HepG2 (cell line): ENCODE measurements at regions not wholly inside any gene's neighbourhood (a gene's known extent, or its start where the extent isn't known, plus 50 kb on each side); places are given as distances from the start of the nearest gene placed in this dataset.

Experiments used
- ATAC-seq: fragments of 200-7000 bp; cut with Tn5 transposase; 3 replicates; pipeline ENCODE4 v1.9.1; 2020; ENCODE audit warnings: mild to moderate bottlenecking, moderate library complexity
- BruUV-seq: library from RNA; stranded (reverse); fragments of 400-500 nt; replicated peaks from 2 replicates; lab custom pipeline; 2021; lab: Mats Ljungman, UMichigan
- CTCF ChIA-PET: fragments of 300-600 bp; formaldehyde crosslinking; extraction: SDS; loops from one replicate; lab custom pipeline; 2021; ENCODE audit warnings: low total read pairs, inconsistent platforms, low intra/inter-chr PET ratio; lab: Yijun Ruan, JAX
- POLR2A ChIA-PET: fragments of 350-600 bp; sonication (Branson Sonifier 250); formaldehyde crosslinking; loops from one replicate; lab custom pipeline; 2020; ENCODE audit warnings: antibody characterized with exemption, inconsistent platforms; lab: Yijun Ruan, JAX
- DNase-seq: peaks from one replicate; pipeline ENCODE4 v3.0.0-alpha.2; 2015; ENCODE audit warnings: low spot score
- FAIRE-seq: peaks from 3 replicates; lab custom pipeline; 2011; peaks lifted over from hg19 to GRCh38; lab: Jason Lieb, UNC
- H2AFZ ChIP-seq: one replicate; pipeline ENCODE4 v1.6.1; 2011; ENCODE audit warnings: low read length, inconsistent platforms
- H3K27ac ChIP-seq: fragments of 300-600 bp; 3 replicates; pipeline ENCODE4 v1.8.0; 2011; ENCODE audit warnings: mixed run types, mild to moderate bottlenecking, mixed read lengths, low read length, inconsistent platforms; ENCODE audit not compliant: insufficient read depth; ENCODE audit errors: extremely low read length
- H3K27me3 ChIP-seq, 2 experiments: fragments of 200-600 bp in 1 of 2; 2 replicates in 1 of 2; 3 replicates in 1 of 2; pipeline versions ENCODE4 v1.6.0 to v1.8.0; 2011; ENCODE audit warnings: low read length in 2 of 2, mild to moderate bottlenecking in 2 of 2, moderate library complexity in 2 of 2, inconsistent platforms in 1 of 2; ENCODE audit not compliant: insufficient read depth in 2 of 2, control insufficient read depth in 1 of 2
- H3K36me3 ChIP-seq, 2 experiments: fragments of 200-600 bp in 1 of 2; replicated peaks in 1 of 2; 2 replicates in 1 of 2; 3 replicates in 1 of 2; pipeline versions ENCODE4 v1.5.1 to v1.8.0; 2011; ENCODE audit warnings: low read length in 2 of 2, inconsistent platforms in 1 of 2; ENCODE audit not compliant: insufficient read depth in 2 of 2, control insufficient read depth in 1 of 2
- H3K4me1 ChIP-seq: 2 replicates; pipeline ENCODE4 v1.5.1; 2012; ENCODE audit warnings: low read length, inconsistent platforms; ENCODE audit not compliant: insufficient read depth
- H3K4me2 ChIP-seq: 2 replicates; pipeline ENCODE4 v1.6.0; 2011; ENCODE audit warnings: low read depth, low read length, inconsistent platforms
- H3K4me3 ChIP-seq, 3 experiments: fragments of 200-600 bp in 1 of 3; sonication (generic), shearing (Covaris generic) in 1 of 3; replicated peaks in 1 of 3; 2 replicates each; pipeline ENCODE4 v1.5.1; 2011 to 2016; ENCODE audit warnings: low read length in 3 of 3, inconsistent platforms in 2 of 3, low read depth in 2 of 3, mild to moderate bottlenecking in 2 of 3, control low read depth in 1 of 3, mixed read lengths in 1 of 3; ENCODE audit not compliant: insufficient read depth in 1 of 3
- H3K79me2 ChIP-seq: one replicate; pipeline ENCODE4 v1.6.1; 2011; ENCODE audit warnings: low read length, inconsistent platforms; ENCODE audit not compliant: insufficient read depth
- H3K9ac ChIP-seq: 2 replicates; pipeline ENCODE4 v1.6.0; 2011; ENCODE audit warnings: mild to moderate bottlenecking, low read depth, low read length, inconsistent platforms; ENCODE audit not compliant: insufficient read depth
- H3K9me3 ChIP-seq: 2 replicates; pipeline ENCODE4 v1.5.1; 2012; ENCODE audit warnings: mild to moderate bottlenecking, low read length
- H4K20me1 ChIP-seq: 2 replicates; pipeline ENCODE4 v1.6.0; 2011; ENCODE audit warnings: inconsistent platforms, mild to moderate bottlenecking, low read length, moderate library complexity; ENCODE audit not compliant: insufficient read depth
- ARID5B ChIP-seq: IDR thresholded peaks from 2 replicates; pipeline ENCODE4 v1.4.0; 2020; ENCODE audit warnings: mild to moderate bottlenecking, missing genetic modification reagents
- DNMT1 ChIP-seq: sonication (generic); formaldehyde crosslinking; IDR thresholded peaks from 2 replicates; pipeline ENCODE4 v1.5.1; 2020; ENCODE audit warnings: mild to moderate bottlenecking, missing genetic modification reagents
- DR1 ChIP-seq: sonication (generic); formaldehyde crosslinking; IDR thresholded peaks from 2 replicates; pipeline ENCODE4 v1.8.0; 2021; ENCODE audit warnings: mild to moderate bottlenecking, missing genetic modification reagents, inconsistent platforms
- JUN ChIP-seq: sonication (generic); formaldehyde crosslinking; IDR thresholded peaks from 2 replicates; pipeline ENCODE4 v1.4.0; 2020; ENCODE audit warnings: mild to moderate bottlenecking, missing genetic modification reagents
- MLLT10 ChIP-seq: sonication (generic); formaldehyde crosslinking; IDR thresholded peaks from 2 replicates; pipeline ENCODE4 v1.4.0; 2020; ENCODE audit warnings: missing genetic modification reagents
- RAD21 ChIP-seq: fragments of 450-650 bp; formaldehyde crosslinking; IDR thresholded peaks from 2 replicates; pipeline ENCODE4 v1.5.0; 2020; ENCODE audit warnings: mild to moderate bottlenecking
- RELA ChIP-seq: sonication (generic); formaldehyde crosslinking; IDR thresholded peaks from 2 replicates; pipeline ENCODE4 v1.4.0; 2020; ENCODE audit warnings: missing genetic modification reagents
- ZNF773 ChIP-seq: sonication (generic); formaldehyde crosslinking; IDR thresholded peaks from 2 replicates; pipeline ENCODE4 v1.4.0; 2020; ENCODE audit warnings: missing genetic modification reagents, borderline replicate concordance
- WGBS: methylation state at CpG from one replicate; pipeline ENCODE4 v1.1.6; 2017; ENCODE audit warnings: low lambda C conversion rate; 5-methylcytosine and 5-hydroxymethylcytosine counted together
- in situ Hi-C: cut with HindIII; loops from 2 replicates; pipeline ENCODE4 v1.10.0; 2017; ENCODE audit warnings: low pct_unique_long_range_greater_than_20kb; ENCODE audit not compliant: extremely low pct_ligation_motif_present
- intact Hi-C: fragments of 100-400 bp; cut with micrococcal nuclease; formaldehyde crosslinking; loops from one replicate; pipeline ENCODE4 v1.10.0; 2022; ENCODE audit not compliant: unreplicated experiment

- H3K9ac ChIP-seq: no peak overlapping the region
- H3K79me2 ChIP-seq: no peaks in the 10 kb centered on the region
- H3K4me2 ChIP-seq: no peak overlapping the region
- WGBS: no CpG with 5 or more reads among the region's 6 CpGs
- in situ Hi-C loops: no loop called here
- H3K4me3 ChIP-seq: no peak overlapping the region
- FAIRE-seq: no peak
- intact Hi-C loops: no loop called here
- no peak overlapping the region for H2AFZ ChIP-seq
- H3K27ac ChIP-seq: no peak overlapping the region
- no peak for DNase-seq
- H3K36me3 ChIP-seq: no peaks in the 10 kb centered on the region
- no TSS peak for BruUV-seq
- H4K20me1 ChIP-seq: no peaks in the 10 kb centered on the region
- POLR2A ChIA-PET: no interaction called here
- peaks cover 6 to 50% of the 10 kb centered on the region in 2 experiments for H3K27me3 ChIP-seq
- ATAC-seq: no peak
- no peaks in the 10 kb centered on the region for H3K9me3 ChIP-seq
- no peaks in the 10 kb centered on the region for H3K4me1 ChIP-seq
- CTCF ChIA-PET: no interaction called here
- no peak for TF ChIP-seq MLLT10 (CRISPR knock-in tag)
- TF ChIP-seq RAD21 (CRISPR knock-in tag): no peak
- TF ChIP-seq DNMT1 (CRISPR knock-in tag): no peak
- TF ChIP-seq DR1 (CRISPR knock-in tag): no peak
- TF ChIP-seq ARID5B (CRISPR knock-in tag): no peak
- TF ChIP-seq JUN (CRISPR knock-in tag): no peak
- no peak for TF ChIP-seq ZNF773 (CRISPR knock-in tag)
- TF ChIP-seq RELA (CRISPR knock-in tag): no peak
These were observed 79.7 kb upstream of the SHISAL1 start for GRCh38 chr22:44392446-44392921.
